ENCODE measurements at regions not wholly inside any gene's neighbourhood (a gene's known extent, or its start where the extent isn't known, plus 50 kb on each side); places are given as distances from the start of the nearest gene placed in this dataset.
A peak's percentile ranks its signal among the peaks of the same experiment; 100 is the strongest.

GRCh38 chr10:10831085-10831484 lies 186.6 kb upstream of the CELF2 start:
- intact Hi-C loops (cut with DNase I, micrococcal nuclease), result no loop called here
- peak; percentile 58 for ATAC-seq
- no peaks in the 10 kb centered on the region for H3K36me3 ChIP-seq (ENCODE audit: low read depth)
- TF ChIP-seq CTCF (IDR thresholded peaks at IDR 0.05), result no peak
- H3K4me3 ChIP-seq, result no peak overlapping the region
- no peaks in the 10 kb centered on the region for H3K9me3 ChIP-seq
- no peaks in the 10 kb centered on the region for H3K4me1 ChIP-seq (ENCODE audit: low read depth)
- no peak for DNase-seq

- Histone ChIP-seq H3K36me3 (ENCODE audit: low read depth) (no peaks in the 10 kb centered on the region), H3K4me1 (ENCODE audit: low read depth) (no peaks in the 10 kb centered on the region), H3K9me3 (no peaks in the 10 kb centered on the region), H3K4me3 (no peak overlapping the region)
- no peak for ATAC-seq
- TF ChIP-seq CTCF (IDR thresholded peaks at IDR 0.05), result no peak
- intact Hi-C loops (cut with DNase I, micrococcal nuclease), result no loop called here
- no peak for DNase-seq
These were observed 183.7 kb upstream of the CELF2 start for GRCh38 chr10:10833955-10834354.

GRCh38 chr10:10844251-10844650 lies 173.4 kb upstream of the CELF2 start:
- no peaks in the 10 kb centered on the region for H3K36me3 ChIP-seq (ENCODE audit: low read depth)
- no peak overlapping the region for H3K4me3 ChIP-seq
- intact Hi-C loops (cut with DNase I, micrococcal nuclease), result no loop called here
- ATAC-seq, result no peak
- no peak for TF ChIP-seq CTCF (IDR thresholded peaks at IDR 0.05)
- H3K9me3 ChIP-seq, result peaks cover 6% of the 10 kb centered on the region
- DNase-seq, result no peak
- H3K4me1 ChIP-seq (ENCODE audit: low read depth), result peaks cover 16% of the 10 kb centered on the region

- TF ChIP-seq CTCF (IDR thresholded peaks at IDR 0.05), result no peak
- Histone ChIP-seq H3K4me3 (no peak overlapping the region), H3K9me3 (no peaks in the 10 kb centered on the region), H3K36me3 (ENCODE audit: low read depth) (no peaks in the 10 kb centered on the region), H3K4me1 (ENCODE audit: low read depth) (peaks cover 16% of the 10 kb centered on the region)
- peak; percentile 92 for ATAC-seq
- intact Hi-C loops (cut with DNase I, micrococcal nuclease), result no loop called here
- no peak for DNase-seq
These were observed 172.5 kb upstream of the CELF2 start for GRCh38 chr10:10845185-10845584.

- intact Hi-C loops (cut with DNase I, micrococcal nuclease), result no loop called here
- no peak for ATAC-seq
- Histone ChIP-seq H3K4me1 (ENCODE audit: low read depth) (peaks cover 16% of the 10 kb centered on the region), H3K36me3 (ENCODE audit: low read depth) (no peaks in the 10 kb centered on the region), H3K9me3 (no peaks in the 10 kb centered on the region), H3K4me3 (no peak overlapping the region)
- TF ChIP-seq CTCF (IDR thresholded peaks at IDR 0.05), result no peak
- no peak for DNase-seq
These were observed 171.7 kb upstream of the CELF2 start for GRCh38 chr10:10845826-10846503.

GRCh38 chr10:10846504-10846900 lies 171.2 kb upstream of the CELF2 start:
- no peak for TF ChIP-seq CTCF (IDR thresholded peaks at IDR 0.05)
- peak; percentile 11 for ATAC-seq
- DNase-seq, result no peak
- H3K4me3 ChIP-seq, result no peak overlapping the region
- no peaks in the 10 kb centered on the region for H3K9me3 ChIP-seq
- peaks cover 16% of the 10 kb centered on the region for H3K4me1 ChIP-seq (ENCODE audit: low read depth)
- no peaks in the 10 kb centered on the region for H3K36me3 ChIP-seq (ENCODE audit: low read depth)
- intact Hi-C loops (cut with DNase I, micrococcal nuclease), result no loop called here

All from mucosa of descending colon (tissue), 3 donors.